MM.1S (cell line): ENCODE measurements at regions not wholly inside any gene's neighbourhood (a gene's known extent, or its start where the extent isn't known, plus 50 kb on each side); places are given as distances from the start of the nearest gene placed in this dataset.

Experiments used
- EZH2phosphoT487 ChIP-seq: fragments of 300-600 bp; sonication (generic); IDR thresholded peaks from 2 replicates; pipeline ENCODE4 v1.6.1; 2018; ENCODE audit warnings: antibody characterized with exemption, low read length
- TF ChIP-seq, protein P1 (sequence below): fragments of 300-600 bp; sonication (generic); IDR thresholded peaks from 2 replicates; pipeline ENCODE4 v1.5.1; 2016; ENCODE audit warnings: antibody characterized with exemption, low read length, mixed read lengths

DNA sequence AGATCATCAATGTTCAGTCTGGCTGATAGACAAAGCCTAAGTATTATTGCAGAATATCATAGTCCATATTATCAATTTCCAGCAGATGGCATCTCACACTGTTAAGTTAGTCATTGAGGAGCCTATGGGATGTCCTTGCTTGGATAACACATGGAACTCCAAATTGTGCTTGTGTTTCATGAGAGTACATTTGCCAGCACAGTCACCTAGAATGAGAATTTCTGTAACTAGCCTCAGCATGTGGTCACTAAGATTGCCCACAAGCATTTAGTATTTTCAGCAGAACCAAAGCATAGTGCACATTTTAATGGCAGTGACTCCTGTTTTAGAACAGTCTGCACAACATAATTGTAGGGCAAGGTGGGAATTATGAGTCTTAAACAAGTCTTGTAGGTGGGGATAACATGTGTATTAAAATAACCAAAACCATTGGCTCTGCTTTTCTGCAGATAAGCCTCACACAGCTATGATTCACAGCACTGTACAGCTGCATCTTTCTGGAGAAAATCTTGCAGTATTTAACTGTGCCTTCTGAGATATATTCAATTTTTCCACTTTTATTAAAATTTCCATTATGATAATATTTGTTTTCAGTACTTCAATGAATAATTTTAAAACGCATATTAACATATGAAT, 882.8 kb upstream of the SOX9 start:
- TF ChIP-seq, protein P1, sequence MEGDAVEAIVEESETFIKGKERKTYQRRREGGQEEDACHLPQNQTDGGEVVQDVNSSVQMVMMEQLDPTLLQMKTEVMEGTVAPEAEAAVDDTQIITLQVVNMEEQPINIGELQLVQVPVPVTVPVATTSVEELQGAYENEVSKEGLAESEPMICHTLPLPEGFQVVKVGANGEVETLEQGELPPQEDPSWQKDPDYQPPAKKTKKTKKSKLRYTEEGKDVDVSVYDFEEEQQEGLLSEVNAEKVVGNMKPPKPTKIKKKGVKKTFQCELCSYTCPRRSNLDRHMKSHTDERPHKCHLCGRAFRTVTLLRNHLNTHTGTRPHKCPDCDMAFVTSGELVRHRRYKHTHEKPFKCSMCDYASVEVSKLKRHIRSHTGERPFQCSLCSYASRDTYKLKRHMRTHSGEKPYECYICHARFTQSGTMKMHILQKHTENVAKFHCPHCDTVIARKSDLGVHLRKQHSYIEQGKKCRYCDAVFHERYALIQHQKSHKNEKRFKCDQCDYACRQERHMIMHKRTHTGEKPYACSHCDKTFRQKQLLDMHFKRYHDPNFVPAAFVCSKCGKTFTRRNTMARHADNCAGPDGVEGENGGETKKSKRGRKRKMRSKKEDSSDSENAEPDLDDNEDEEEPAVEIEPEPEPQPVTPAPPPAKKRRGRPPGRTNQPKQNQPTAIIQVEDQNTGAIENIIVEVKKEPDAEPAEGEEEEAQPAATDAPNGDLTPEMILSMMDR, result no peak
- TF ChIP-seq EZH2phosphoT487, result no peak
